ENCODE measurements at regions not wholly inside any gene's neighbourhood (a gene's known extent, or its start where the extent isn't known, plus 50 kb on each side); places are given as distances from the start of the nearest gene placed in this dataset.
"Not testable (repeated sequence)": the region's sequence is repeated elsewhere in the genome, so short reads cannot be mapped to it uniquely, and the experiment has no call there.

DNA sequence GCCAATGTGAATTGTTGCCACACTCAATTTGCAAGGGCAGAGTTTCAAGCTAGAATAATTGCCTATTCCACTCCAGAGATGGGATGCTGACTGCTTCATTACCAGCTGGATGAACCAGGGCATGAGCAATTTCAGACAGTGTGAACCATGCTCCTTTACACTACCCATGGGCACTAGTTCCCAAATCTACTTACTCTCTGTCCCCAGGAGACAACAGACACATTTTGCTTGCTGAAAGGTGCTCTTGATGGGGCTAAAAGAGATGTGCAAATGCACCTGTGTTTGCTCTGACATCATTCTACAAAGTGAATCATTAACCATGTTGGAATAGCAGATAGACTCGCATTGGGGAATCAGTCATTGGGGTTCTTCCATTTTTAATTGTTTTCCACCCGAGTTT is 522.3 kb upstream of the NUDT12 start:
- H3K36me3 ChIP-seq, result no peaks in the 10 kb centered on the region
- H3K27me3 ChIP-seq, result no peaks in the 10 kb centered on the region
- H3K27ac ChIP-seq, result no peak overlapping the region
- intact Hi-C loops (cut with DNase I; ENCODE audit: low total_unique reads), result no loop called here
- no peaks in the 10 kb centered on the region for H3K4me1 ChIP-seq
- no peak for TF ChIP-seq POLR2AphosphoS5 (IDR thresholded peaks at IDR 0.05)
- TF ChIP-seq EP300 (IDR thresholded peaks at IDR 0.05), result no peak
- TF ChIP-seq POLR2A (IDR thresholded peaks at IDR 0.05), result no peak
- TF ChIP-seq, protein P1, sequence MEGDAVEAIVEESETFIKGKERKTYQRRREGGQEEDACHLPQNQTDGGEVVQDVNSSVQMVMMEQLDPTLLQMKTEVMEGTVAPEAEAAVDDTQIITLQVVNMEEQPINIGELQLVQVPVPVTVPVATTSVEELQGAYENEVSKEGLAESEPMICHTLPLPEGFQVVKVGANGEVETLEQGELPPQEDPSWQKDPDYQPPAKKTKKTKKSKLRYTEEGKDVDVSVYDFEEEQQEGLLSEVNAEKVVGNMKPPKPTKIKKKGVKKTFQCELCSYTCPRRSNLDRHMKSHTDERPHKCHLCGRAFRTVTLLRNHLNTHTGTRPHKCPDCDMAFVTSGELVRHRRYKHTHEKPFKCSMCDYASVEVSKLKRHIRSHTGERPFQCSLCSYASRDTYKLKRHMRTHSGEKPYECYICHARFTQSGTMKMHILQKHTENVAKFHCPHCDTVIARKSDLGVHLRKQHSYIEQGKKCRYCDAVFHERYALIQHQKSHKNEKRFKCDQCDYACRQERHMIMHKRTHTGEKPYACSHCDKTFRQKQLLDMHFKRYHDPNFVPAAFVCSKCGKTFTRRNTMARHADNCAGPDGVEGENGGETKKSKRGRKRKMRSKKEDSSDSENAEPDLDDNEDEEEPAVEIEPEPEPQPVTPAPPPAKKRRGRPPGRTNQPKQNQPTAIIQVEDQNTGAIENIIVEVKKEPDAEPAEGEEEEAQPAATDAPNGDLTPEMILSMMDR (IDR thresholded peaks at IDR 0.05), result no peak
- H3K4me3 ChIP-seq, result no peak overlapping the region
- H3K9me3 ChIP-seq, result peaks cover 0 to 11% (median 0%) of the 10 kb centered on the region in 4 donors
- 31 to 58% (median 41%) methylated on average over 2 of the region's 2 CpGs for WGBS, 5 donors
- peak in 1 of 2 donors; percentile 2 for DNase-seq

DNA sequence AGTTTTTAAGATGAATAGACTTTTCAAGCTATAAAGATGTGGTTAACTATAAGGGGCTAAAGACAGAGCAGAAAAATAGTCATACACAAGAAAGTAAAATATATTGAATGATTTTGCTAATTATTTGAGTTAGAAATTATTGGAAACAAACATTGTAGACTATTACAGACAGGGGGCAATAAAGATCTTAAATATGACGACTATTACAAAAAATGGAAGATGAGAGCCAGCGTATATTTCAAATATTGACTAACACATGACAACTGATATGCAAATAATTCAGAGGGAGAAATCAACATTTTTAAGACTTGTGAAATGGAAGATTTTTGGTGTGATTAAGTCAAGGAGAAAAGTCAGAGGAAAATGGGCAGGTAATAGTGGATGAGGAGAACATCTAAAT is 520.2 kb upstream of the NUDT12 start:
- Histone ChIP-seq H3K27me3 (no peaks in the 10 kb centered on the region), H3K4me3 (no peak overlapping the region), H3K4me1 (no peaks in the 10 kb centered on the region), H3K36me3 (no peaks in the 10 kb centered on the region), H3K9me3 (no peaks in the 10 kb centered on the region), H3K27ac (no peak overlapping the region)
- TF ChIP-seq, protein P1 (IDR thresholded peaks at IDR 0.05), result no peak
- TF ChIP-seq POLR2A (IDR thresholded peaks at IDR 0.05), result no peak
- TF ChIP-seq POLR2AphosphoS5 (IDR thresholded peaks at IDR 0.05), result no peak
- no peak for TF ChIP-seq EP300 (IDR thresholded peaks at IDR 0.05)
- 78 to 87% (median 83%) methylated on average over 2 of the region's 2 CpGs for WGBS, 5 donors
- no peak for DNase-seq
- intact Hi-C loops (cut with DNase I; ENCODE audit: low total_unique reads), result no loop called here

DNA sequence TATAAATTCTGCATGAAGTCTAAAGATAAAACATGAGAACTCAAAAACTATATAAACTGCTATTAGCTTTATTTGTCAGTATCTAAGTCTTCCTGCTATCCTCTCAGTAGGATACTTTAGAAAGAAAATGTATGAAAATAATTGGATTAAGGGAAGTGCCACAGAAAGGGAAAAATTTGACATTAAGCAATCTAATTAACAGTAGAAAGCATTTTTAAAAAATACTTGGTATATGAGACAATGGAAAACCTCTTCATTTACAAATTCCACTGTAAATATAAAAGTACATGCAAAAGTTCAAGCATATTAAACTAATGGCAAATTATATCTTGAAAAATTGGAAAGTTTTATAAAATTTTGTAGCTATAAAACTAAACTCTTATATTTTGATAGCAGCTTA is 518.6 kb upstream of the NUDT12 start:
- DNase-seq, result no peak
- no peak overlapping the region for H3K4me3 ChIP-seq
- intact Hi-C loops (cut with DNase I; ENCODE audit: low total_unique reads), result no loop called here
- H3K4me1 ChIP-seq, result no peaks in the 10 kb centered on the region
- H3K9me3 ChIP-seq, result no peaks in the 10 kb centered on the region
- TF ChIP-seq, protein P1 (IDR thresholded peaks at IDR 0.05), result no peak
- no peak for TF ChIP-seq POLR2A (IDR thresholded peaks at IDR 0.05)
- TF ChIP-seq EP300 (IDR thresholded peaks at IDR 0.05), result no peak
- no peaks in the 10 kb centered on the region for H3K27me3 ChIP-seq
- H3K36me3 ChIP-seq, result no peaks in the 10 kb centered on the region
- H3K27ac ChIP-seq, result no peak overlapping the region

DNA sequence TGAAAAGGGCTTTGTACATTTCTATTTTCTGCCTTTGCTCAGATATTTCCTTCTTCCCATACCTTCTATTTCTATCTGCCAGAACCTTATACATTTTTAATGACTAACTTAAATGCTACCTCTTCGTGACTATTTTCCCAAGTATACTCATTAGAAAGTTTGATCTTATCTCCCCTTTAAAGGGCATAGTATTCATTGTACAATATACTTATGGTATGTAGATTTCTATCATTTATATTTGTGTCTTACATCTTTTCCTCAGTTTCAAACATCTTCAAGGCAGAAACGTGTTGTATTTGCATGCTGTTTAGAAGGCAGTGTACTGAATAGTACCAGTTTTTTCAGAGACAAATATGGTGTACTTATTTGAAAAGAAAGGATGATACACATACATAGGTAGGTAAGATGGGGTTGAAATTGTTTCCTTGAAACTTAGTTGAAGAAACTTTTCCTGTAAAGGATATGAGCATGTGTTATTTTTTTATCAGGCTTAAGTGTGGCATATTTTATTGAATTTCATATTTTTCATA is 518.1 kb upstream of the NUDT12 start:
- WGBS, 5 donors, result 50 to 74% (median 67%) methylated on average over 2 of the region's 2 CpGs
- no peak overlapping the region for H3K4me3 ChIP-seq
- no peaks in the 10 kb centered on the region for H3K36me3 ChIP-seq
- intact Hi-C loops (cut with DNase I; ENCODE audit: low total_unique reads), result no loop called here
- DNase-seq, result no peak
- TF ChIP-seq EP300 (IDR thresholded peaks at IDR 0.05), result no peak
- TF ChIP-seq POLR2A (IDR thresholded peaks at IDR 0.05), result no peak
- TF ChIP-seq, protein P1 (IDR thresholded peaks at IDR 0.05), result no peak
- no peak for TF ChIP-seq POLR2AphosphoS5 (IDR thresholded peaks at IDR 0.05)
- H3K27me3 ChIP-seq, result no peaks in the 10 kb centered on the region
- H3K4me1 ChIP-seq, result no peaks in the 10 kb centered on the region
- H3K27ac ChIP-seq, result no peak overlapping the region
- H3K9me3 ChIP-seq, result no peaks in the 10 kb centered on the region

DNA sequence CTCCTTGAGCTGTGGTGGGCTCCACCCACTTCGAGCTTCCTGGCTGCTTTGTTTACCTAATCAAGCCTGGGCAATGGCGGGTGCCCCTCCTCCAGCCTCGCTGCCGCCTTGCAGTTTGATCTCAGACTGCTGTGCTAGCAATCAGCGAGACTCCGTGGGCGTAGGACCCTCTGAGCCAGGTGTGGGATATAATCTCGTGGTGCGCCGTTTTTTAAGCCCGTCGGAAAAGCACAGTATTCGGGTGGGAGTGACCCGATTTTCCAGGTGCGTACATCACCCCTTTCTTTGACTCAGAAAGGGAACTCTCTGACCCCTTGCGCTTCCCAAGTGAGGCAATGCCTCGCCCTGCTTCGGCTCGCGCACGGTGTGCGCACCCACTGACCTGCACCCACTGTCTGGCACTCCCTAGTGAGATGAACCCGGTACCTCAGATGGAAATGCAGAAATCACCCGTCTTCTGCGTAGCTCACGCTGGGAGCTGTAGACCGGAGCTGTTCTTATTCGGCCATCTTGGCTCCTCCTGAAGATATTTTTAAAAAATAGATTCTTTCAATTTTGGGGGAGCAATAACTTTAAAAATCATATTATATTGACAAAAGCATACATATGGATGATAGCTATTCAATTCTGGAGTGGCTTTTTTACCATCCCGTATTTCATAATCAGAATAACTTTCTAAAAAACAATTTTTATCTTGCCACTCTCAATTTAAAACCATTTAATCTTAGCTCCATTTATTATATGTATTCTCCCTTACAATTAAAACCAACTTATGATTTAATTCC is 517.5 kb upstream of the NUDT12 start:
- 88 to 91% (median 91%) methylated on average over 22 to 25 of the region's 29 CpGs for WGBS, 5 donors
- intact Hi-C loops (cut with DNase I; ENCODE audit: low total_unique reads); H3K4me1 ChIP-seq; H3K36me3 ChIP-seq; H3K4me3 ChIP-seq; DNase-seq; H3K27me3 ChIP-seq; H3K27ac ChIP-seq; H3K9me3 ChIP-seq: not testable (repeated sequence)

Measured in stomach (tissue), 8 donors.